NCI-H2227 treated with DMSO at 0.1 percent for 48 hours (cell line): ENCODE measurements at regions not wholly inside any gene's neighbourhood (a gene's known extent, or its start where the extent isn't known, plus 50 kb on each side); places are given as distances from the start of the nearest gene placed in this dataset.
A peak's percentile ranks its signal among the peaks of the same experiment; 100 is the strongest.

Experiments
- DNase-seq: peaks from one replicate; lab custom pipeline; 2025; lab: John Stamatoyannopoulos, UW

GRCh38 chr17:59451706-59452105 lies 113.7 kb upstream of the DHX40 start:
- no peak for DNase-seq

GRCh38 chr17:59454633-59455105 lies 110.7 kb upstream of the DHX40 start:
- no peak for DNase-seq

GRCh38 chr17:59456428-59456827 lies 109.0 kb upstream of the DHX40 start:
- no peak for DNase-seq

- DNase-seq, result no peak
These were observed 108.3 kb upstream of the DHX40 start for GRCh38 chr17:59456923-59457615.

- DNase-seq, result peak; percentile 64
These were observed 103.0 kb upstream of the DHX40 start for GRCh38 chr17:59462385-59462784.

- no peak for DNase-seq
These were observed 101.2 kb upstream of the DHX40 start for GRCh38 chr17:59464246-59464645.

- DNase-seq, result no peak
These were observed 99.5 kb upstream of the DHX40 start for GRCh38 chr17:59465949-59466307.

GRCh38 chr17:59466946-59467801 lies 98.2 kb upstream of the DHX40 start:
- no peak for DNase-seq

GRCh38 chr17:59469786-59470485 lies 95.5 kb upstream of the DHX40 start:
- DNase-seq, result no peak

GRCh38 chr17:59470624-59471297 lies 94.6 kb upstream of the DHX40 start:
- no peak for DNase-seq

GRCh38 chr17:59476413-59476812 lies 89.0 kb upstream of the DHX40 start:
- no peak for DNase-seq

- DNase-seq, result no peak
These were observed 86.3 kb upstream of the DHX40 start for GRCh38 chr17:59479141-59479540.

GRCh38 chr17:59483860-59484259 lies 81.5 kb upstream of the DHX40 start:
- no peak for DNase-seq

- no peak for DNase-seq
These were observed 80.4 kb upstream of the DHX40 start for GRCh38 chr17:59485015-59485414.

GRCh38 chr17:59485946-59486345 lies 79.5 kb upstream of the DHX40 start:
- DNase-seq, result no peak

- no peak for DNase-seq
These were observed 78.1 kb upstream of the DHX40 start for GRCh38 chr17:59487161-59487873.

- no peak for DNase-seq
These were observed 76.6 kb upstream of the DHX40 start for GRCh38 chr17:59488805-59489204.

GRCh38 chr17:59490216-59490615 lies 75.2 kb upstream of the DHX40 start:
- DNase-seq, result no peak

- DNase-seq, result no peak
These were observed 73.9 kb upstream of the DHX40 start for GRCh38 chr17:59491353-59492090.

GRCh38 chr17:59492091-59492451 lies 73.3 kb upstream of the DHX40 start:
- DNase-seq, result no peak

GRCh38 chr17:59493867-59494266 lies 71.5 kb upstream of the DHX40 start:
- DNase-seq, result no peak
